Kidney (tissue), 13 donors: ENCODE measurements at regions not wholly inside any gene's neighbourhood (a gene's known extent, or its start where the extent isn't known, plus 50 kb on each side); places are given as distances from the start of the nearest gene placed in this dataset.
"Not testable (repeated sequence)": the region's sequence is repeated elsewhere in the genome, so short reads cannot be mapped to it uniquely, and the experiment has no call there.

Experiments
- DNase-seq, 5 donors: peaks; one replicate each; pipeline ENCODE4 v3.0.0-alpha.2; 2013 to 2020
- FAIRE-seq: peaks from 2 replicates; lab custom pipeline; 2012; peaks lifted over from hg19 to GRCh38; lab: Jason Lieb, UNC
- H3K27ac ChIP-seq, 2 donors: one replicate each; pipeline ENCODE4 v1.7.0; 2013; ENCODE audit warnings: low read depth in 2 of 2, low read length in 2 of 2, inconsistent platforms in 1 of 2
- H3K27me3 ChIP-seq: one replicate; pipeline ENCODE4 v1.7.1; 2013; ENCODE audit warnings: low read length, inconsistent platforms; ENCODE audit not compliant: control insufficient read depth, insufficient read depth
- H3K36me3 ChIP-seq, 3 donors: one replicate each; pipeline versions ENCODE4 v1.7.0 to v1.7.1; 2013; ENCODE audit warnings: low read length in 3 of 3, control low read depth in 1 of 3, inconsistent platforms in 1 of 3; ENCODE audit not compliant: insufficient read depth in 3 of 3, control insufficient read depth in 2 of 3
- H3K4me1 ChIP-seq, 3 donors: one replicate each; pipeline versions ENCODE4 v1.7.0 to v1.7.1; 2013; ENCODE audit warnings: low read length in 3 of 3, inconsistent platforms in 1 of 3, low read depth in 1 of 3; ENCODE audit not compliant: control insufficient read depth in 2 of 3, insufficient read depth in 2 of 3
- H3K4me3 ChIP-seq, 3 donors: one replicate each; pipeline versions ENCODE4 v1.7.0 to v1.8.1; 2013; ENCODE audit warnings: low read length in 3 of 3, control low read depth in 1 of 3, inconsistent platforms in 1 of 3
- H3K9ac ChIP-seq, 3 donors: one replicate each; pipeline versions ENCODE4 v1.7.0 to v1.7.1; 2013; ENCODE audit warnings: low read length in 3 of 3, control low read depth in 1 of 3, inconsistent platforms in 1 of 3
- H3K9me3 ChIP-seq, 3 donors: one replicate each; pipeline versions ENCODE4 v1.7.0 to v1.7.1; 2013; ENCODE audit warnings: low read length in 3 of 3, control low read depth in 1 of 3, inconsistent platforms in 1 of 3; ENCODE audit not compliant: control insufficient read depth in 2 of 3, insufficient read depth in 1 of 3
- CTCF ChIP-seq: IDR thresholded peaks from 3 replicates; pipeline ENCODE4 v1.5.1; 2012; ENCODE audit warnings: mild to moderate bottlenecking, moderate library complexity, borderline replicate concordance; ENCODE audit not compliant: insufficient read depth; ENCODE audit errors: extremely low read depth
- intact Hi-C: fragments of 100-400 bp; cut with DNase I; formaldehyde crosslinking; loops from one replicate; pipeline ENCODE4 v1.11.1; 2022
- donor health status: control.
- donor health status: control.
- donor health status: control.
- donor health status: control.
- donor health status: control.
- donor health status: DM: yes; HTN: yes; CAD: no.
- donor health status: Normal renal cell carcinoma (clear cell type).

- TF ChIP-seq CTCF, result no peak
- Histone ChIP-seq H3K27ac (no peak overlapping the region), H3K9ac (no peak overlapping the region), H3K9me3 (no peaks in the 10 kb centered on the region), H3K36me3 (no peaks in the 10 kb centered on the region), H3K4me3 (no peak overlapping the region), H3K27me3 (no peaks in the 10 kb centered on the region), H3K4me1 (no peaks in the 10 kb centered on the region)
- intact Hi-C loops, result no loop called here
- FAIRE-seq, result no peak
- no peak for DNase-seq
Observed at GRCh38 chr9:19903076-19903475, 114.2 kb upstream of the SLC24A2 start.

- H3K4me3 ChIP-seq, result no peak overlapping the region
- H3K9me3 ChIP-seq, result no peaks in the 10 kb centered on the region
- intact Hi-C loops, result no loop called here
- DNase-seq, result no peak
- H3K9ac ChIP-seq, result no peak overlapping the region
- H3K4me1 ChIP-seq, result no peaks in the 10 kb centered on the region
- no peaks in the 10 kb centered on the region for H3K27me3 ChIP-seq
- H3K27ac ChIP-seq, result no peak overlapping the region
- no peak for TF ChIP-seq CTCF
- no peak for FAIRE-seq
- H3K36me3 ChIP-seq, result no peaks in the 10 kb centered on the region
Observed at GRCh38 chr9:19901586-19901985, 112.7 kb upstream of the SLC24A2 start.

- H3K9me3 ChIP-seq, result no peaks in the 10 kb centered on the region
- FAIRE-seq, result no peak
- no peaks in the 10 kb centered on the region for H3K4me1 ChIP-seq
- H3K27me3 ChIP-seq, result no peaks in the 10 kb centered on the region
- H3K9ac ChIP-seq, result no peak overlapping the region
- intact Hi-C loops, result no loop called here
- no peak for TF ChIP-seq CTCF
- no peaks in the 10 kb centered on the region for H3K36me3 ChIP-seq
- H3K27ac ChIP-seq, result no peak overlapping the region
- DNase-seq, result no peak
- H3K4me3 ChIP-seq, result no peak overlapping the region
Observed at GRCh38 chr9:19896161-19896560, 107.3 kb upstream of the SLC24A2 start.

GRCh38 chr9:19895578-19895977, 106.7 kb upstream of the SLC24A2 start:
- H3K9me3 ChIP-seq, FAIRE-seq, H3K27ac ChIP-seq, H3K9ac ChIP-seq, H3K4me3 ChIP-seq, intact Hi-C loops, H3K4me1 ChIP-seq, H3K36me3 ChIP-seq, H3K27me3 ChIP-seq, DNase-seq: not testable (repeated sequence)
